Hypothalamus (tissue), 51 donors: ENCODE measurements at regions not wholly inside any gene's neighbourhood (a gene's known extent, or its start where the extent isn't known, plus 50 kb on each side); places are given as distances from the start of the nearest gene placed in this dataset.
"Not testable (repeated sequence)": the region's sequence is repeated elsewhere in the genome, so short reads cannot be mapped to it uniquely, and the experiment has no call there.

Experiments used
- DNase-seq, 51 donors: peaks; one replicate each; lab custom pipeline; 2025; lab: John Stamatoyannopoulos, UW

- no peak for DNase-seq
Observed at GRCh38 chr11:41675205-41675604, 215.8 kb upstream of the LRRC4C start.

- DNase-seq: no peak
Observed at GRCh38 chr11:41713030-41713429, 253.6 kb upstream of the LRRC4C start.

- no peak for DNase-seq
Observed at GRCh38 chr11:41714101-41714500, 254.6 kb upstream of the LRRC4C start.

GRCh38 chr11:41716862-41717261, 257.4 kb upstream of the LRRC4C start:
- DNase-seq: no peak

- no peak for DNase-seq
Observed at GRCh38 chr11:41720761-41721160, 261.3 kb upstream of the LRRC4C start.

GRCh38 chr11:41728161-41728560, 268.7 kb upstream of the LRRC4C start:
- not testable (repeated sequence) for DNase-seq

- no peak for DNase-seq
Observed at GRCh38 chr11:41775296-41775695, 315.8 kb upstream of the LRRC4C start.

GRCh38 chr11:41779401-41779960, 320.0 kb upstream of the LRRC4C start:
- no peak for DNase-seq

GRCh38 chr11:41781441-41781840, 322.0 kb upstream of the LRRC4C start:
- no peak for DNase-seq

GRCh38 chr11:41784513-41785335, 325.3 kb upstream of the LRRC4C start:
- DNase-seq: no peak

GRCh38 chr11:41786087-41786486, 326.6 kb upstream of the LRRC4C start:
- no peak for DNase-seq

GRCh38 chr11:41788177-41788576, 328.7 kb upstream of the LRRC4C start:
- no peak for DNase-seq

- DNase-seq: no peak
Observed at GRCh38 chr11:41789376-41789775, 329.9 kb upstream of the LRRC4C start.

- no peak for DNase-seq
Observed at GRCh38 chr11:41795004-41795403, 335.6 kb upstream of the LRRC4C start.

- no peak for DNase-seq
Observed at GRCh38 chr11:41799754-41800153, 340.3 kb upstream of the LRRC4C start.

- no peak for DNase-seq
Observed at GRCh38 chr11:41803895-41804294, 344.4 kb upstream of the LRRC4C start.

- DNase-seq: no peak
Observed at GRCh38 chr11:41816396-41816795, 356.9 kb upstream of the LRRC4C start.

- not testable (repeated sequence) for DNase-seq
Observed at GRCh38 chr11:41824287-41824686, 364.8 kb upstream of the LRRC4C start.

GRCh38 chr11:41826085-41826484, 366.6 kb upstream of the LRRC4C start:
- DNase-seq: no peak

GRCh38 chr11:41836431-41836830, 377.0 kb upstream of the LRRC4C start:
- DNase-seq: no peak

- DNase-seq: no peak
Observed at GRCh38 chr11:41842673-41843072, 383.2 kb upstream of the LRRC4C start.

- DNase-seq: no peak
Observed at GRCh38 chr11:41845066-41845465, 385.6 kb upstream of the LRRC4C start.
